Fibroblast of lung (primary cell): ENCODE measurements at regions not wholly inside any gene's neighbourhood (a gene's known extent, or its start where the extent isn't known, plus 50 kb on each side); places are given as distances from the start of the nearest gene placed in this dataset.

Source experiments
- DNase-seq, 2 donors: peaks; one replicate each; pipeline versions ENCODE4 v3.0.0 to v3.0.0-alpha.2; 2010; ENCODE audit warnings: low read depth in 2 of 2
- H2AFZ ChIP-seq: 2 replicates; pipeline ENCODE4 v1.5.1; 2012; ENCODE audit warnings: low read length, control low read depth, inconsistent platforms
- H3K27ac ChIP-seq: 2 replicates; pipeline ENCODE4 v1.5.1; 2011; ENCODE audit warnings: low read length, control low read depth; ENCODE audit not compliant: insufficient read depth
- H3K27me3 ChIP-seq: 2 replicates; pipeline ENCODE4 v1.5.1; 2011; ENCODE audit warnings: mild to moderate bottlenecking, low read length; ENCODE audit not compliant: control insufficient read depth, insufficient read depth
- H3K36me3 ChIP-seq: 2 replicates; pipeline ENCODE4 v1.5.1; 2011; ENCODE audit warnings: low read length; ENCODE audit not compliant: control insufficient read depth, insufficient read depth
- H3K4me1 ChIP-seq: 2 replicates; pipeline ENCODE4 v1.5.1; 2011; ENCODE audit warnings: low read length; ENCODE audit not compliant: control insufficient read depth, insufficient read depth; ENCODE audit errors: extremely low read depth
- H3K4me2 ChIP-seq: 2 replicates; pipeline ENCODE4 v1.5.1; 2011; ENCODE audit warnings: low read length, control low read depth; ENCODE audit not compliant: insufficient read depth; ENCODE audit errors: extremely low read depth
- H3K4me3 ChIP-seq, 4 experiments: fragments of 200-600 bp in 1 of 4; sonication (generic) in 1 of 4; replicated peaks in 1 of 4; 2 replicates each; pipeline ENCODE4 v1.5.1; 2011 to 2016; ENCODE audit warnings: low read length in 4 of 4, low read depth in 3 of 4, mild to moderate bottlenecking in 3 of 4, control low read depth in 2 of 4, inconsistent platforms in 1 of 4, mixed read lengths in 1 of 4; ENCODE audit not compliant: insufficient read depth in 1 of 4; ENCODE audit errors: control extremely low read depth in 1 of 4
- H3K79me2 ChIP-seq: 2 replicates; pipeline ENCODE4 v1.5.1; 2012; ENCODE audit warnings: mild to moderate bottlenecking, low read length, inconsistent platforms; ENCODE audit not compliant: control insufficient read depth, insufficient read depth
- H3K9ac ChIP-seq: 2 replicates; pipeline ENCODE4 v1.5.1; 2011; ENCODE audit warnings: mild to moderate bottlenecking, low read length, control low read depth; ENCODE audit not compliant: insufficient read depth
- H3K9me3 ChIP-seq: 2 replicates; pipeline ENCODE4 v1.5.1; 2012; ENCODE audit warnings: low read depth, low read length; ENCODE audit not compliant: control insufficient read depth, insufficient read depth
- H4K20me1 ChIP-seq: 2 replicates; pipeline ENCODE4 v1.5.1; 2011; ENCODE audit warnings: low read length; ENCODE audit not compliant: control insufficient read depth, insufficient read depth; ENCODE audit errors: extremely low read depth
- CTCF ChIP-seq, 2 donors: IDR thresholded peaks in 1 of 2; conservative IDR thresholded peaks in 1 of 2; 1 replicate in 1 of 2; 2 replicates in 1 of 2; pipeline ENCODE4 v1.5.1; 2011 to 2012; ENCODE audit warnings: low read length in 2 of 2, control low read depth in 1 of 2, inconsistent platforms in 1 of 2, low read depth in 1 of 2, mild to moderate bottlenecking in 1 of 2
- EZH2 ChIP-seq: IDR thresholded peaks from 2 replicates; pipeline ENCODE4 v1.5.1; 2012; ENCODE audit warnings: low read length, control low read depth, mild to moderate bottlenecking; ENCODE audit errors: missing control alignments

GRCh38 chrX:9317176-9317575, 147.7 kb upstream of the TBL1X start:
- Histone ChIP-seq H4K20me1 (no peaks in the 10 kb centered on the region), H3K4me2 (no peak overlapping the region), H3K27me3 (no peaks in the 10 kb centered on the region), H3K36me3 (no peaks in the 10 kb centered on the region), H2AFZ (no peak overlapping the region), H3K9me3 (no peaks in the 10 kb centered on the region), H3K79me2 (no peaks in the 10 kb centered on the region), H3K4me3 (no peak overlapping the region), H3K4me1 (no peaks in the 10 kb centered on the region), H3K27ac (no peak overlapping the region), H3K9ac (no peak overlapping the region)
- TF ChIP-seq EZH2 = no peak
- no peak for TF ChIP-seq CTCF (conservative IDR thresholded peaks at IDR 0.05 in 1 of 2, IDR thresholded peaks at IDR 0.05 in 1 of 2; ENCODE audit: low read depth in 1 of 2, low read length in 2 of 2)
- DNase-seq = no peak

- Histone ChIP-seq H3K27ac (no peak overlapping the region), H3K27me3 (no peaks in the 10 kb centered on the region), H2AFZ (no peak overlapping the region), H3K36me3 (no peaks in the 10 kb centered on the region), H3K4me2 (no peak overlapping the region), H3K4me3 (no peak overlapping the region), H4K20me1 (no peaks in the 10 kb centered on the region), H3K4me1 (no peaks in the 10 kb centered on the region), H3K9ac (no peak overlapping the region), H3K79me2 (no peaks in the 10 kb centered on the region), H3K9me3 (no peaks in the 10 kb centered on the region)
- DNase-seq = no peak
- TF ChIP-seq EZH2 (no peak), CTCF (conservative IDR thresholded peaks at IDR 0.05 in 1 of 2, IDR thresholded peaks at IDR 0.05 in 1 of 2; ENCODE audit: low read depth in 1 of 2, low read length in 2 of 2) (no peak)
Measured at GRCh38 chrX:9318213-9318612, 146.6 kb upstream of the TBL1X start.

DNA sequence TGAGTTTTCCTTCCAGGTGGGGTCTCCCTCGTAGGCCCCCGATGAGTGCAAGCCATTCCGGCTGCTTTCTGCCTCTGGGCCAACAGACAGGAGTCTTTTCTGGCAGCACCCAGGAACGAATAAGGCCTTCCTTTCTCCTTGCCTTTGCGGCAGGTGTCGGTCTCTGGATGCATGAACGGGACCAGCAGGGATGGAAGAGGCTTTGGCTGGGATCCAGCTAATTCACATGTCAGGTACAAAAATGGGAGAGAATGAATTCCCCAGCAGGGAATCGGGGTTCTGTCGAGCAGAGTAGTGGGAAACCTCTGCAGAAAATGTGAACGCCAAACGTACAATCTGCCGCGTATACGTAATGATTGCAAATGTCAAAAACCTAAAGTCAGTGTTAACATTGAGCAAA, 146.1 kb upstream of the TBL1X start:
- no peak overlapping the region for H2AFZ ChIP-seq

More for the DNA sequence above, 146.1 kb upstream of the TBL1X start:
- no peak for DNase-seq
- Histone ChIP-seq H3K79me2 (no peaks in the 10 kb centered on the region), H3K36me3 (no peaks in the 10 kb centered on the region), H3K4me2 (no peak overlapping the region), H3K9me3 (no peaks in the 10 kb centered on the region), H3K9ac (no peak overlapping the region), H4K20me1 (no peaks in the 10 kb centered on the region), H3K27ac (no peak overlapping the region), H3K27me3 (no peaks in the 10 kb centered on the region), H3K4me1 (no peaks in the 10 kb centered on the region), H3K4me3 (no peak overlapping the region)
- TF ChIP-seq CTCF (conservative IDR thresholded peaks at IDR 0.05 in 1 of 2, IDR thresholded peaks at IDR 0.05 in 1 of 2; ENCODE audit: low read depth in 1 of 2, low read length in 2 of 2) (no peak), EZH2 (no peak)
